Heart left ventricle (tissue), 13 donors: ENCODE measurements at regions not wholly inside any gene's neighbourhood (a gene's known extent, or its start where the extent isn't known, plus 50 kb on each side); places are given as distances from the start of the nearest gene placed in this dataset.

Source experiments
- CTCF ChIP-seq, 12 donors: fragments of 200-600 bp; sonication (generic) in 4 of 12; IDR thresholded peaks; one replicate each; pipeline versions ENCODE4 v1.5.0 to v1.8.0; 2018 to 2022; ENCODE audit warnings: antibody characterized with exemption in 12 of 12, mild to moderate bottlenecking in 5 of 12
- POLR2A ChIP-seq, 2 donors: fragments of 450-650 bp; IDR thresholded peaks; one replicate each; pipeline ENCODE4 v1.6.1; 2017; ENCODE audit warnings: antibody characterized with exemption in 2 of 2, mild to moderate bottlenecking in 2 of 2, moderate library complexity in 2 of 2
- donor health status: ischemic (EF 13 %, LVEDD 7.1; RV severe dilation, severe dysfunction).
- donor health status: DM: no; HTN: yes; CAD: no.
- donor health status: DM: no; HTN: no; CAD: no.
- donor health status: ischemic (EF 25% LVEDD 6.9; RV normal size, moderate dysfunction).
- donor health status: ischemic (EF 25% LVEDD 5.7; RV mildly dilated, moderate dysfunction).
- donor health status: ischemic (EF 35%, LVEDD 5.7; RV mildly dilated, moderate dysfunction).
- donor health status: nonischemic (EF 11% LVEDD 7.7; RV severe dilation, severe dysfunction).
- donor health status: DM: yes; HTN: yes; CAD: no.
- donor health status: PGD.
- donor health status: ischemic (EF 29% LVEDD 5.4; RV normal size, mild dysfunction).
- donor health status: nonischemic (EF 23%, LVEDD 6.1; RV moderate dilation, normal function).

- TF ChIP-seq CTCF (IDR thresholded peaks at IDR 0.05), result no peak
- TF ChIP-seq POLR2A (IDR thresholded peaks at IDR 0.05), result no peak
These were observed 58.2 kb upstream of the DSEL start for GRCh38 chr18:67574749-67575148.
